Progenitor cell of endocrine pancreas (in vitro differentiated cells): ENCODE measurements at regions not wholly inside any gene's neighbourhood (a gene's known extent, or its start where the extent isn't known, plus 50 kb on each side); places are given as distances from the start of the nearest gene placed in this dataset.

Experiments used
- DNase-seq: peaks from one replicate; pipeline ENCODE4 v3.0.0; 2021; ENCODE audit warnings: low spot score; ENCODE audit not compliant: unreplicated experiment
- H3K27ac Mint-ChIP-seq: 2 replicates; pipeline ENCODE4 v1.8.0; 2021; ENCODE audit warnings: mild to moderate bottlenecking, moderate library complexity, mixed read lengths
- H3K27me3 Mint-ChIP-seq: 2 replicates; pipeline ENCODE4 v1.8.0; 2021; ENCODE audit warnings: mixed read lengths
- H3K36me3 Mint-ChIP-seq: 2 replicates; pipeline ENCODE4 v1.8.0; 2022; ENCODE audit warnings: mixed read lengths; ENCODE audit not compliant: insufficient read depth
- H3K4me1 Mint-ChIP-seq: 2 replicates; pipeline ENCODE4 v1.8.0; 2021; ENCODE audit warnings: low read depth, mixed read lengths
- H3K4me3 Mint-ChIP-seq: 2 replicates; pipeline ENCODE4 v1.8.0; 2021; ENCODE audit warnings: low read depth, mild to moderate bottlenecking, moderate library complexity, mixed read lengths
- H3K9me3 Mint-ChIP-seq: 2 replicates; pipeline ENCODE4 v1.8.0; 2021; ENCODE audit warnings: low read depth, mixed read lengths
- TF ChIP-seq, protein P1 (sequence below): fragments of 200-600 bp; sonication (generic); IDR thresholded peaks from one replicate; pipeline ENCODE4 v1.5.0; 2021; ENCODE audit warnings: antibody characterized with exemption, mild to moderate bottlenecking; ENCODE audit not compliant: unreplicated experiment

DNA sequence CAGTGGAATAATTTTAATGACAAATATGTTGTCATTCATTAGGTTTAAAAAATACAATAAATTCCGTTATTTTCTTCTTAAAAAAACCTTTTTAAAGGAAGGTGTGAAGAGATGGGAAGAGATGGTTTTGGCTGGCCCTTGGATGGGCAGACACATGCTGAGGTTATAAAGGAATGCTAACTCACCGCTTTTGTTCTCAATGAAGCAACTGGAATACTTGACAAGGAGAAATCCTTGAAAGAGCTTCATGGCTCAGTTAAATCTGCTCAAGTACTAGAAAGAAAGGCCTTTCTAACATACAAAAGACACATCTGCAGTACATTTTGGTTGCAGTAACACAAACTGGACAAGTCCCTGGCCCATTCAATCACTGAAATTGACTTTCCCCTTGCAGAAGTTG is 158.3 kb upstream of the KCNJ16 start:
- H3K27ac Mint-ChIP-seq = no peak overlapping the region
- no peak overlapping the region for H3K4me3 Mint-ChIP-seq
- H3K27me3 Mint-ChIP-seq = no peaks in the 10 kb centered on the region
- peaks cover 1% of the 10 kb centered on the region for H3K4me1 Mint-ChIP-seq
- DNase-seq = no peak
- H3K9me3 Mint-ChIP-seq = no peaks in the 10 kb centered on the region
- TF ChIP-seq, protein P1, sequence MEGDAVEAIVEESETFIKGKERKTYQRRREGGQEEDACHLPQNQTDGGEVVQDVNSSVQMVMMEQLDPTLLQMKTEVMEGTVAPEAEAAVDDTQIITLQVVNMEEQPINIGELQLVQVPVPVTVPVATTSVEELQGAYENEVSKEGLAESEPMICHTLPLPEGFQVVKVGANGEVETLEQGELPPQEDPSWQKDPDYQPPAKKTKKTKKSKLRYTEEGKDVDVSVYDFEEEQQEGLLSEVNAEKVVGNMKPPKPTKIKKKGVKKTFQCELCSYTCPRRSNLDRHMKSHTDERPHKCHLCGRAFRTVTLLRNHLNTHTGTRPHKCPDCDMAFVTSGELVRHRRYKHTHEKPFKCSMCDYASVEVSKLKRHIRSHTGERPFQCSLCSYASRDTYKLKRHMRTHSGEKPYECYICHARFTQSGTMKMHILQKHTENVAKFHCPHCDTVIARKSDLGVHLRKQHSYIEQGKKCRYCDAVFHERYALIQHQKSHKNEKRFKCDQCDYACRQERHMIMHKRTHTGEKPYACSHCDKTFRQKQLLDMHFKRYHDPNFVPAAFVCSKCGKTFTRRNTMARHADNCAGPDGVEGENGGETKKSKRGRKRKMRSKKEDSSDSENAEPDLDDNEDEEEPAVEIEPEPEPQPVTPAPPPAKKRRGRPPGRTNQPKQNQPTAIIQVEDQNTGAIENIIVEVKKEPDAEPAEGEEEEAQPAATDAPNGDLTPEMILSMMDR = no peak
- H3K36me3 Mint-ChIP-seq = no peaks in the 10 kb centered on the region

DNA sequence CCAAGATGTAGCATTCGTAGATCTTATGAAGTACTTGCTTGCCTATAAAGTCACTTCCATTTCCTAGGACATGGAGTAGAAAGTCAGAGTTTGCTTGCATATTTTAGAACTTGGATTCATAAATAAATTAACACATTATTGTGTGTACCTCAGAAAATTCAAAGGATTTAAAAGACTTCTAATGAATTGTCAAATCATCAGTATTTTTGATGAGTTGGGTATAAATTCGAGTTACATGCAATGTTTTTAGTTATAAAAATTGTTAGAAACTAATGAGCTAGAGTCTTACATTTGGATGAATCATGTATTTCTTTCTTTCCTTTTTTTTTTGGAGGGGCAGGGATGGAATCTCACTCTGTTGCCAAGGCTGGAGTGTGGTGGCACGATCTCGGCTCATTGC is 156.9 kb upstream of the KCNJ16 start:
- Mint-ChIP-seq H3K4me1 (peaks cover 1% of the 10 kb centered on the region), H3K4me3 (no peak overlapping the region), H3K36me3 (no peaks in the 10 kb centered on the region), H3K27ac (no peak overlapping the region), H3K27me3 (no peaks in the 10 kb centered on the region), H3K9me3 (no peaks in the 10 kb centered on the region)
- DNase-seq = no peak
- TF ChIP-seq, protein P1 = no peak

DNA sequence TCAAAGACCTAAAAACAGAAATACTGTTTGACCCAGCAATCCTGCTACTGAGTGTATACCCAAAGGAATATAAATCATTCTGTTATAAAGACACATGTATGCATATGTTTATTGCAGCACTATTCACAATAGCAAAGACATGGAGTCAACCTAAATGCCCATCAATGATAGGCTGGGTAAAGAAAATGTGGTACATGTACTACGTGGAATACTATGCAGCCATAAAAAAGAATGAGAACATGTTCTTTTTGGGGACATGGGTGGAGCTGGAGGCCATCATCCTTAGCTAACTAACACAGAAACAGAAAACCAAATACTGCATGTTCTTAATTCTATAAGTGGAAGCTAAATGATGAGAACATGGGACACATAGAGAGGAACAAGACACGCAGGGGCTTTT is 155.2 kb upstream of the KCNJ16 start:
- H3K36me3 Mint-ChIP-seq = no peaks in the 10 kb centered on the region
- H3K4me3 Mint-ChIP-seq = no peak overlapping the region
- H3K9me3 Mint-ChIP-seq = no peaks in the 10 kb centered on the region
- TF ChIP-seq, protein P1 = no peak
- no peak for DNase-seq
- no peak overlapping the region for H3K27ac Mint-ChIP-seq
- H3K27me3 Mint-ChIP-seq = no peaks in the 10 kb centered on the region
- peaks cover 1% of the 10 kb centered on the region for H3K4me1 Mint-ChIP-seq

DNA sequence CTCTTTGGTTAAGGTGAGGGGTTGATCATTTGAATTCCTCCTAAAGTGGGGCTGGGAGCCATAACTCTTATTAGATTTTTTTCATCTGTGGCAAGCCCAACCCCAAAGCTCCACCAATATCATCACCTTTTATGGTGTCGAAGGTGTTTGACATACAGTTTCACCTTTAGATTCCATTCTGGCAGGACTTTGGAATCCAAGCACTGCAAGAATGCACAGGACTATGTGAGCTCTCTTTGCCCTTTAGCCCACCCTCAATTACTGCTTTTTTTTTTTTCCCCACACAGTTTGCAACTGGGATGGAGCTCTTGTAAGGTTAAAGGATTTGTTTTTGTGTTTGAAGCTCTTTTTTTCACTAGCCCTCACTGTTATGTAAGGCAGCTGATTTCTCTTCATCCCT is 154.0 kb upstream of the KCNJ16 start:
- Mint-ChIP-seq H3K27ac (no peak overlapping the region), H3K9me3 (no peaks in the 10 kb centered on the region), H3K4me1 (peaks cover 1% of the 10 kb centered on the region), H3K27me3 (no peaks in the 10 kb centered on the region), H3K4me3 (no peak overlapping the region), H3K36me3 (no peaks in the 10 kb centered on the region)
- TF ChIP-seq, protein P1 = no peak
- no peak for DNase-seq

DNA sequence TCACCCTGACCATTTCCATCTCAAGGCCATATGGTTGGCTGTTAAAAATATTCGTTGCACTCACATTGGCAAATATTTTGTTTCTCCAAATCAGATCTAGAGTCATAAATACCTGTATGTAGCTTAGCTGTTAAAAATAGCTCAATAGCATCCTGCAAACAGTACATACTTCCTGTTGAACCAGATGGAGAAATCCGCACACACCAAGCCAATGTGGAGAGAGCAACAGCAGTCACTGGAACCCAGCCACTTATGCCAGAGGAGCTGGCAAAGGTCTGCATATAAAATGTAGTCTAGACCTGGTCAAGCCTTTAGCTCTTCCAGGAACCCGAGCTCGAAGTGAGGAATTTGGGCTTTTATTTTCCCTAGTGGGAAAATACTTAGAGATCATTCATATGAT is 146.4 kb upstream of the KCNJ16 start:
- DNase-seq = no peak
- no peaks in the 10 kb centered on the region for H3K27me3 Mint-ChIP-seq
- H3K9me3 Mint-ChIP-seq = peaks cover 7% of the 10 kb centered on the region
- H3K4me1 Mint-ChIP-seq = no peaks in the 10 kb centered on the region
- TF ChIP-seq, protein P1 = no peak
- no peak overlapping the region for H3K4me3 Mint-ChIP-seq
- H3K36me3 Mint-ChIP-seq = no peaks in the 10 kb centered on the region
- no peak overlapping the region for H3K27ac Mint-ChIP-seq
